ENCODE measurements at regions not wholly inside any gene's neighbourhood (a gene's known extent, or its start where the extent isn't known, plus 50 kb on each side); places are given as distances from the start of the nearest gene placed in this dataset.

GRCh38 chr9:101796044-101796443, 57.6 kb upstream of the GRIN3A start:
- TF ChIP-seq CTCF (IDR thresholded peaks at IDR 0.05; ENCODE audit: low read depth, low read length, poor library complexity, severe bottlenecking) (no peak), EZH2phosphoT487 (IDR thresholded peaks at IDR 0.05; ENCODE audit: borderline replicate concordance, low read length) (no peak)

All from DOHH2 (cell line).